GM19395 (cell line): ENCODE measurements at regions not wholly inside any gene's neighbourhood (a gene's known extent, or its start where the extent isn't known, plus 50 kb on each side); places are given as distances from the start of the nearest gene placed in this dataset.

Source experiments
- ATAC-seq: cut with Tn5 transposase; IDR thresholded peaks from one replicate; pipeline ENCODE4 v1.9.1; 2021; ENCODE audit warnings: mild to moderate bottlenecking, moderate library complexity; ENCODE audit not compliant: unreplicated experiment

DNA sequence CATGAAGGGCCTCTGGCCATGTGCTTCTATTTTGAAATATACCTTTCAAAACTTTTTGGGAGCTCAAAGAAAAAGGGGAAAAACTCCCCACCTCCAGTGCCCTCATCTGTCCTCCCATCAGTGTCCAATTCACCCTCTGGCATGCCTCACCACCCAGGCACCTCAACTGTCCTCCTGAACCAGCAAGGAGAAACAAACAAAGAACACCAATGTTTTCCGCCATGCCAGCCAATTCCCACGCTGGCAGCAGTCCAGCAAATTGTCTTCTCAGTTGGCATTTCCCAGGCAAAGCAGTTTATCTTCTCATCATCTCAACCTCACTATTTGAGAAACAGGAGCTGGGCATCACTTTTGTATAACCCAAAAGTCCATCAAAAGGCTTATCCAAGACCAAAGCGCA lies 496.9 kb downstream of the SOX6 start:
- ATAC-seq, result no peak

DNA sequence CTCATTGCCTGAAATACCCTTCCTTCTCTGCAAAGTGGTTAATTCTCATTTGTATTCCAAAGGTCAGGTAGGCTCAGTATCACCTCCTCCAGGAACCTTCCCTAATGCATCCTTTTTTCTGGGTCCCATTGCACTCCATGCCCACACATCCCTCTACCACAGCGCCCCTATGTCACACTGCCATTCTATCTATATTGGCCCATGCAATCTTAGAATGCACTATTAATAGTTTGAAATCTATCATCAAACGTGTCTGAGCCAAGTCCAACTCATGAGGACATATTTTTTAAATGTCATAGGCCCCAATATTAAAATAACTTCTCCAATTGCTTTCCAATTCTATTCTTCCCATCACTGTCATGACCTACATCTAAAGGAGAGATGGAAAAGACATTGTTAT lies 495.1 kb downstream of the SOX6 start:
- no peak for ATAC-seq

DNA sequence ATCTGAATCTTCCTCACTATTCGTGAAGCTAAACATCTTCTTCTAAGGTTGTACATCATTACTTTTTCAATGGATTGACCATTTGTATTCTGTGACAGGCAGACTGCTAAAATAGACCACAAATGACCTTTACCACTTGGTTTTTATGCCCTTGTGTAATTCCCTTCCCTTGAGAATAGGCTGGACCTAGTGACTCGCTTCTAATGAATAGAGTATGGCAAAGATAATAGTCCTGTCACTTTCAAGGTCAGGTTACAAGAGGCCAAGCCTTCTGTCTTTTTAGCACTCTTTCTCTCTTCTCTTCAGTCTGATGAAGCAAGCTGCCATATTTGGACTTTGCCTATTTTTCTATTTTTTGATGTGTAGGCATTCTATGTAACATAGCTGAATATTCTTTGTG lies 492.9 kb downstream of the SOX6 start:
- no peak for ATAC-seq

DNA sequence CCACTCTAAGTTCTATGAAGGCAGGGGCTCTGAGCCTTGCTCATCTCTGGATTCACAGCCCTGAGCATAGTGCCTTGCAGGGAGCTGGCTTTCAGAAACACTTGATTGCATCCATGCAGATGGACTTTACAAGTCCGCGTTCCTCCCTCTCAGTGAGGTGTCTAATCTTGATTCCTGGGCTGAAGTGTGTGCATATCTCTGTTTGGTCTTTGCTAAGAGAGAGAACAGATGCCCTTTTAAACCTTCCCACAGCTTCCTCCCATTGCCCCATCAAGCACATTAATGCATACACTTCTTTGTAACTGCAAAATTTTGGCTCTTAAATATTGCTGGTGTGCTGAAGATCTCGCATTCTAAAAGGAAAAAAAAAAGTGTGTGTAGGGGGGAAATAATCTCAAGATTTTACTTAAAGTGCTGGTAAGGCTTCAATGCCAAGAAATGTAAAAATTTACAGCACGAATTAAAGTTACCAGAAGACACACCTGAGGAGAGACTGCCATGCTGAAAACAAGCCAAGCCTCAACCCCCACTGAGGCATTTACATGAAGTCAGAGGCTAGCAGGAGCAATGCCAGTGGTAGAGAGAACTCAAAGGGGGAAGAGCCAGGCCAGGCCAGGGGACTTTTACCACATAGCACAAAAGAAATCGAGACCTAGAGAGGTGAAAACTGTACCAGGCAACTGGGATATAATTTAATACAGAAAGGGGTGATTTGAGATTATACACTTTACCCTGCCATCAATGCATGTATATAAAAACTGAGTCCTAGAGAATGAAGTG lies 492.1 kb downstream of the SOX6 start:
- no peak for ATAC-seq

DNA sequence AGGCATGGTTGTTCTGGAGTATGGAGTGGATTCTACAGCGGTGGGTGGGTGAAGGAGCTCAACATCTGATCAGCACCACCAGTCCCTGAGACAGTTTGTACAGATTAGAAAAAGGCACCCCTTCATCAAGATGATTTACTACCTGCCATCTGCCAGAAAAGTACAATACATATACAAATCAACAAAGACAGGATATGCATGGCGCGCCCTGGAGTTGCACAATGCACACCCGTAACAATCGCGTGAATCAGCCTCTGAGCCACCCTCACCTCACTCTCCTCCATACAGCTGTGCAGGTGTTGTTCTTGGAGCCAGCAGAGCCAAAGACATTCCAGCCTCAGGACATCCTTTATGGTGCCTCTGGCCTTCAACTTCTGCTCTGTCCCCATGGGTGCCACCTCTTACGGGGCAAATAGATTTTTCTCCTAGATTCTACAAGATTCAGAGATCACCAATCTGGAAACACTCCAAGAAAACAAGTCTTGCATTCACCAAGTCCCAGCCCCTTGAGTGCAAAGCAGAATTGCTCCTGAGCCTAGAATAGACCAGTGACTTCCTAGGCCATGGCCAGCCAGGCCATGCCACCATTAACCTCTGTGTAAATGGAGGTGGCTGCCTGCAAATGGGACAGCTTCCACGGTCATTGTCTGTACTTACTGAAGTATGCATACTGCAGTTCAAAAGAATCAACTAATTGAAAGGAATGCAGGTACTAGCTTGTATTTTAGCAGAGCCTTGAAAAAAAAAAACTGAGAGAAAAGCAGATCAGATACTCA lies 490.9 kb downstream of the SOX6 start:
- no peak for ATAC-seq

DNA sequence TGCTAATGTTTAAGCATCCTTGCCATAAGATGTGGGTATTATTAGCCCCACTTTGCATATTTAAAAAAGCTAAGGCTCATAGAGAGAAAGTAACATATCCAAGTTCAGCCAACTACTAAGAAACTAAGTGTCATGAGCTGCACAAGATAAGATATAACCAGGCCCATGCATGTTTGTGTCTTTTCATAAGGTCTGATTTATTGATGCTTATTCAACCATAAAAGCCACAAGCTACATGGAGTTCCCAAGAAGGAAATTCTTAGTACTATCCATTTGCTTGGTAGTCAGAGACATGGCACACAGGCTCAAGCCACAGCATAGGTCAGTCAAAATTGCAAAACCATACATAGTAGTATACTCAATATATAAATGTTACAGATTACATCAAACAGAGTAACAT lies 488.5 kb downstream of the SOX6 start:
- no peak for ATAC-seq

DNA sequence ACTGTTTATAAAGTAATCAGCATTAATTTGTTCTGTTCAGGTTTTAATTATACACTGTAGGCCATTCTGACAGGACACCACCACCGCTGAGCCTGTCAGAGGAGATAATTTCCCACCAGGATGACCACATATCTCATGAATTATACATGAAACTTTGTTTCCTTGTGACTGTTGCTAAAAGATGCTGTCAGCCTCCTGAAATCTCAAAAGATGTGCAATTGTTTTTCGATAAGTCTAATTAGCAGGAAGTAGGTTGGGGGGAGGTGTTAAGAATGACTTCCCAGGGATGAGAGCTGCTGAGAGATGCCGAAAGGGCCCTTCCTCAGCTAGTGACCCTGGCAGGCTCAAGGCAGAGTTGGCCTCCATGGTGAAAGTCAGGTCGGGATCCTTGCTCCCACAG lies 485.4 kb downstream of the SOX6 start:
- no peak for ATAC-seq

DNA sequence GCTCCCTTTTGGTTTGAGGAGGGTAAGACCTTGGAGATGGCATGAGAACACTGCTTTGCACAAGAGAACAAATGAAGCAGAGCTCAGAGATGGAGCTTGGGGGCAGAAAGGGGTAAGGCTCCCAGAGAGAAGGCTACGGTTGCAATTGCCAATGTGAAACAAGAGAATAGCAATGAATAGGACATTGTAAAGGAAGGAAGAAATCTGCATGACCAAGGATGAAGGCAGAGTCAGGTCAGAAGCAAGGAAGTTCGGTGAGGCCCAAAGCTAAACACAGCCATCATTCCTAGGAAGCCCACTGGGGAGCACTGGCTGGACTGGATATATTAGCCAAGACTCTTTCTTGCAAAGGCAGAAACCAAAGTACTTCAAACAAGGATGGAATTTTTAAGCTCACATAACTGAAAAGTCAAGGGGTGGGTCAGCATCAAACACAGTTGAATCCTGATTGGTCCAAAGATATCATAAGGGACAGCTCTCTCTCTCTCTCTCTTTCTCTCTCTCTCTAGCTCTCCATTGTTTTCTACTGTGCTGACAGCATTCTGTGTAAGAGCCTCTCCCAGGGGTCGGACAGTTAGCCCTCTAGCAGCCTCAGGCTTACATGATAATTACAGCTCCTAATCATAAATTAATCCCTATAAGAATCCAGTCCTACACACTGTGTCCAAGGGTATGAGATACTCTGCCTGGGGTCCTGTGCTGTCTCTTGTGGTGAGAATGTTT lies 484.3 kb downstream of the SOX6 start:
- no peak for ATAC-seq

DNA sequence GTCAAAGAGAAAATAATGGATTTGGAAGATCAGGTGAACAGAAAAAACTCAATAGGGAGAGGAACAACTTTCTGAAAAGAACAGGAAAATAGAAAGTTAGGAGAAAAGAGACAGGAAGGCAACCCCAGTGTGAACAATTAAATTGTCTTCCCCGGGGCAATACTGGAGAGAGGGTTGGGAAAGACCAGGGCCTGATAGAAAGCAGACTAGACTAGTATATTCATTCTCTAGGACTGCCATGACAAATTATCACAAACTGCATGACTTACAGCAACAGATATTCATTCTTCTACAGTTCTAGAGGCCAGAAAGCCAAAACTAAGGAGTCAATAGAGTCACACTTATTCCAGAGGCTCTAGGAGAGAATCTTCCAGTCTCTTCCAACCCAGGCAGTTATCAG lies 482.8 kb downstream of the SOX6 start:
- ATAC-seq, result no peak

DNA sequence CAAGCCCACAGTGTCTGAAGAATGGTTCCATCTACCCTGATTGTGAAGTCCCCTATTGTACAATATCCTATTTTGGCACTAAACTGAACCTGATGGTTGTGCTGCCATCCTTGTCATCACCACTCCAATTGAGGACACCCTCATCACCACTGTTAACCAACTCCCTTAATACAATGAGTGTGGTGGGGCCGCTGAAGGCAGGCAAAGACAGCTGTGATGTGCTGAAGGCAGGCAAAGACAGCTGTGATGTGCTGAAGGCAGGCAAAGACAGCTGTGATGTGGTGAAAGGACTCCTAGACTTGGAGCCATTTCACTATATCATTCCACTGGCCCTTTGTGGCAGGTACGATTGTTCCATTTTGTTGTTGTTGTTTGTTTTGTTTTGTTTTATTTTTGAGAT lies 481.6 kb downstream of the SOX6 start:
- ATAC-seq, result no peak

DNA sequence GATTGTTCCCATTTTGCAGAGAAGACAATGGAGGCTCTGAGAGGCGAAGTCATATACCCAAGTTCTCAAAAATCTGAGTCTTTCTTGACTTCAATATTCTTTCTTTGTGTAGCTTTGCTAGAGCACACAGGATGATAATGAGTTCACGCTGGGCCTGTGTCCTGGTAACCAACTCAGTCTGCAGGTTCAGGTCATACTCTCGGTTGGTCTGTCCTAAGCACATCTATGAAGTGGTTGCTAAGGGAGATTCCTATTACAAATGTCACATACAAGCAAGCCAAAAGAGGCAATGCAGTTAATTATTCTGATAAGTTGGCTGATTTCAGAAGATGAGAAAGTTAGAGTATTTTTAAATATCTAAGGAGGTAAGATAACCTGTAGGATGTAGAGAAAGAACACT lies 481.0 kb downstream of the SOX6 start:
- ATAC-seq, result no peak

DNA sequence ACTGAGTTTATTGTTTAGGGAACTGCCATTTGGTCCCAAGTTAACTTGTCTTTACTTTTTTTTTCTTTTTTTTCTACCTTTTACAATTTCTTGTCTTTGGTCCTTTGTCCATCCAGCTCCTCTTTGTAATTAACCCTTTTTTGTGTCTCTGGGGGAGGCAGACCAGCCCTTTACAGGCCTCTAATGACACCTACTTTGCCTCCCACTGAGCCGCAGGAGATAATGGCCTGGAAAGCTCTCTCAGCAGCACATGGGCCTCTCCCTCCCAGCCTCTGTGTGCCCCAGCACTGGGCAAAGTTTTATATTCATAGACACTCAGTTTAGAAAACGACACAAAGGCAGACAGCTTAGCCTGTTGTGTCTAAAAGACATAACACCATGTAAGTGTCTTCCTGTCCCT lies 480.4 kb downstream of the SOX6 start:
- no peak for ATAC-seq

DNA sequence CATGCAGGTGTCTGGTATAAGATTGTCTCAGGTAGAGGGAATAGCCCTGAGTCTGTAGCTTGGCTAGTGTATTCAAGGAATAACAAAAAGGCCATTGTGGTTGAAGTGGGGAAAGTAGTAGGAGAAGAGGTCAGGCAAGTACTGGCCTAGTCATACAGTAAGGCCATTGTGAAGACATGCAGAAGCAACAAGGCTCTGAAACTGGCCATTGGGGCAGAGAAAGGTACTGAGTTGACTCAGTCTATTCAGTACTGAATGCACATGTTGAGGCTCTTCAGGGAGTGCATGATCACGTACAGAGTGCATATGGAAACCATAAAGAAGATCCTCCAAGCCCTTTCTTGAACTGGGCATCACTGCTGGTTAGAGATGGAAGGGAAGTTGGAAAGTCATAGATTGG lies 477.6 kb downstream of the SOX6 start:
- ATAC-seq, result no peak

DNA sequence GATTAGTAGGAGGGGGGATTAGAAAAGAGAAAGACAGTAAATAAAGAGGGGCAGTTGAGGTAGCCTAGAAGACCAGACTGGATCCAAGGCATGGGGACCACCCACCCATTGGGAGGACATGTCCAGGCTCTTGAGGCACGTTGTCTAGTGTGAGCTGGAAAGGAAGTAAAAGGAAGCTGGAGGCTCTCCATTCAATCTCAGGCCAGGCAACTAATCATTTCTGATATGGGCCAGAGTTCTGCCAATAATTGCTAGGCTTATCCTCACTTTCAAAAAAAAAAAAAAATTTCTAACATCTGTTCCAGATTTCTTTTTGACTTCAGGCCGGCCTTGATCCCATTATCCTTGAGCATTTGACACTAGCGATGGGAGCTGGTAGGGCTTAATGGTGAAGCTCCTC lies 476.1 kb downstream of the SOX6 start:
- no peak for ATAC-seq

DNA sequence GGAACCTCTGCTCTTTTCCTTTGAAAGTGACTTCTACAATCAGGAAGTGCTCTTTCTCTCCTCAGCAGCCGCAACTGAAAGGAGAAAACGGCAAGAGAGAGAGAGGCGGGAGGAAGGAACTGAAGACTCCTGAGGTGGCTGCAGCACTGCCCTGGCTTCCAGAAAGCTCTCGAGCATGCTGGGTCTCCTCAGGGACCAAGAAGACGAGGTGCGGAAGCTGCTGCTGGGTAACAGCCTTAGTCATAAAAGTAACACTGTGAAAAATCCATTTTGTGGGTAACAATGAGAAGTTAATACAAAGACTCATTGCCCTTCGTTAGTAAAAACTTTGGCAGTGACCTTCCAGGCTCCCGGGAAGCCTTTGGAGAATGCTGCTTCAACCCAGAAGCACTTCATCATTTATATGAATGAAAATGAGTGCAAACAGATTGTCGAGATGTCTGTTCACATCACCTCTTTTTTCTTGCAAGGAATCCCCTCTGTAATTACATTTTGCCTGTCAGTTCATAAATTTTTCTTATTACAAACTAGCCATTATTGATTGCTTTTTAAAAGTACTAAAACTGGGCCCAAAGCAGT lies 473.4 kb downstream of the SOX6 start:
- no peak for ATAC-seq

DNA sequence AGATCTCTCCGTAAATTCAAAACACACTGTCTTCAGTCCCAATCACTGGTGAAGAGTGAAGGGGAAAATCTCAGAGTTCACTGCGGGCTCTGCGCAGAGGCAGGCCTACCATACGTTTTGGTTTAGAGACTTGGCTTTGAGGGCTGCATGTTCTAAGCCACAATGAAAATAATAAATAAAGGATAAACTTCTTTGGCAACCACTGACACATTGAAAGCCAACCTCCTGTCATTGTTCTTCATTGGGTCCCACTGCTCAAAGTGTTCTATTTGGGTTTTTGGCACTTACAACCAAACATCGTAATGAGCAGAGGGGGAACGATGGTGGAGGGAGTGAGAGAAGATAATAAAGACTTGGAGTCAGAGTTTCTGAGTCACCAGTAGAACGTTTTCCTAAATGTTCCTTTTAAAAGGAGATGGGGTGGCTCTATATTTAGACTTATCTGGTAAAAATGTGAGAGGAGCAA lies 472.9 kb downstream of the SOX6 start:
- no peak for ATAC-seq

DNA sequence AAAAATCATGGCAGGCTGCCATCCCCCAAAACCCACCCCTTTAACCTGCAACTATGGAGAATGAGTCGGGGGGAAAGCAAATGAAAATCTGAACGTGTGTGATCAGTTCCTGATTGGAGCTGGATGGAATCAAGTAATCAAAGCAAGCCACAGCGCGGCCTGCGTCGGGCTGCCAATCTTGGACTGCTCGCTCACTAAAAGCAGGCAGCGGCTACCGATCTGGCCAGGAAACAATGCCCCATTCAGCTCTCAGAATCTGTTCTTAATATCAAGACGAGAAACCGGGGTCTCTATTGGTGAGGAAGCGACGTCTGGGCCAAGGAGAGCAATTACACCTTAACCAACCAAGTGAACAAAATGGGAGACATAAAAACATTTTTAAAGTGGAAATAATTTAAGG lies 472.2 kb downstream of the SOX6 start:
- ATAC-seq, result no peak

DNA sequence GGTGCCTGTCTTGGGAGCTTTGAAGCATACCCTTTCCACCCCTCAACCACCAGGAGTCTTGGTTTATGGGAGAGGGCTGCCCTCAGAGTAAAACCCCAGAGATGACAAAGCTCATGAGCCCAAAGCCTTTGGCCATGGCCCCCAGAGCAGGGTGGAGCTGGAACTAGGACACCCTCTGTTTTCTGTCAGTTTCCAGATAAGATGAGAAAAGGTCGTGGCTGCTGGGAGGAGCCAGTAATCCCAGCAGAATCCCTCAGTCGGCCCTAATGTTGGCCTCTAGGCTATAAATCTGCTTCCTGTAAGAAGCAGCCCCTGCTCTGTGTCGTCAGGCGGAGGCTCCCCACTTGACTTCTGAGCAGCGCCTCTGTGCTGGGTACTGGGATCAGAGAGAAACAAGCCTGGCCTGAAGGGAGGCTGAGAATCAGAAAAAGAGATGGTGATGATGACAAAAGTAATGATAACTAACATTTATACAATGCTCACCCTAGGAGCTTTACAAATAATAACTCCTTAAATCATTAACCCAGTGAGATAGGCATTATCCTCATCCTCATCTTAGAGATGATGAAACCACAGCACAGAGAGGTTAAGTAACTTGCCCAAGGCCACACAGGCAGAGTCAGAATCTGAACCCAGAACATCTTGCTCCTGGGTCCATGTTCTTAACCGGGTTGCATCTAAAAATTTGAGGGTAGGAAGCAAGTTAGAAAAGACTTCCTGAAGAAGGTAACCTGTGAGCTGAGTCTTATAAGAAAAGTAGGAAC lies 471.4 kb downstream of the SOX6 start:
- no peak for ATAC-seq

DNA sequence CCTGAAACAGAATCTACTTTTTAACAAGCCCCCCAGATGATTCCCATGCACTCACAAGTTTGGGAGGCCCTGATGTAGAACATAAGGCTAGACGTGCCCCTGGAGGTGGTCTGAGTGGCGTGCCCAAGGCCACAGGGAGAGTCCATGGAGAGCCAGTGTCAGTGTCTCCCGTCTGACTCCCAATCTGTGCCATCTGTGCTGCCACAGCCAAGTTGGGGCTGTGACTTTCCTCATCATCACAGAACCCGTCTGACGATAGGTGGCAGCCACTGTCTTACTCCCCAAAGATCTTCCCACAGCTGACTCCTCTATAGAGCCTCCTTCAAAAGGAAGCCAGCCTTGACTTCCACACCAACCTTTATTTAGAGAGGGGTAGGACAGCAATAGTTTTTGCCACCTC lies 470.5 kb downstream of the SOX6 start:
- no peak for ATAC-seq

DNA sequence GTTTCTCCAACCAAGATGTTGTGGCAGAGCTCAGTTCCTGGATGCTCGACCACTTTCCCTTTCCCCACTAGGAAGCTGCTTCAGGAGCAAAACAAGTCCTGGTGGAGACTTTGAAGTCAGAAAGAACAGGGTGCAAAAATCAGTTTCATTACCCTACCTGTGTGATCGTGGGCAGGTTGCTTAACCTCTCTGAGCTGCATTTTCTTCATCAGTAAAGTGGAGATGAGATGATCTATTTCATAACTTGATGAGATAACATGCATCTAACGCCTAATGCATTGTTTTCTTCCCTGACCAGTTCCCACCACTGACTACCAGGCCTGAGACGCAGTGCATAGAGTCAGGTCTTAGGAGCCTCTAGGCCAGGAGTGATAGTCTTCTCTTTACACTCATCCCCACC lies 470.0 kb downstream of the SOX6 start:
- no peak for ATAC-seq

DNA sequence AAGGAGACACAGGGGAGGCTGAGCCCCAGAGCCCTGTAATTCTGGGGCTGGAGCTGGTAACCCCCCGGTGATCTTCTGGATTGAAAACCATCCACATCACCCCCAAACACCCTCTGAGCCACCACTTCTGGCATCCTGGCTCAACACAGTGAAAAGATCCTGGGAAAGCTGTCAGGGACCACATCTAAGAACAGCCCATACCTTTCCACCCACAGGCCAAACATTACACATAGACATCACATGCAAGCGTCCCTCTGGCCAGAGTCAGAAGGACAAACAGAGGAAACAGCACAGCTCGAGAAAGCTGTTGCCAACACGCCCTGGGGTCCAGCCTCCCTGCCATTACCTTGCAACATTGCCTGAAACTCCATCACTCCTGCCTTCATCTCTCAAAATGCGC lies 469.5 kb downstream of the SOX6 start:
- ATAC-seq, result no peak
